HEK293T (cell line): ENCODE measurements at regions not wholly inside any gene's neighbourhood (a gene's known extent, or its start where the extent isn't known, plus 50 kb on each side); places are given as distances from the start of the nearest gene placed in this dataset.

ENCODE experiments used
- BHLHE40 ChIP-seq: fragments of 450-650 bp; IDR thresholded peaks from 2 replicates; pipeline ENCODE4 v1.6.1; 2016; ENCODE audit warnings: mild to moderate bottlenecking, moderate library complexity, borderline replicate concordance
- FOXM1 ChIP-seq: fragments of 450-650 bp; IDR thresholded peaks from 2 replicates; pipeline ENCODE4 v1.6.1; 2017; ENCODE audit warnings: mild to moderate bottlenecking, borderline replicate concordance
- L3MBTL2 ChIP-seq: fragments of 450-650 bp; conservative IDR thresholded peaks from 2 replicates; pipeline ENCODE4 v1.6.1; 2016; ENCODE audit warnings: mild to moderate bottlenecking
- TARDBP ChIP-seq: fragments of 450-650 bp; IDR thresholded peaks from 2 replicates; pipeline ENCODE4 v1.6.1; 2016

DNA sequence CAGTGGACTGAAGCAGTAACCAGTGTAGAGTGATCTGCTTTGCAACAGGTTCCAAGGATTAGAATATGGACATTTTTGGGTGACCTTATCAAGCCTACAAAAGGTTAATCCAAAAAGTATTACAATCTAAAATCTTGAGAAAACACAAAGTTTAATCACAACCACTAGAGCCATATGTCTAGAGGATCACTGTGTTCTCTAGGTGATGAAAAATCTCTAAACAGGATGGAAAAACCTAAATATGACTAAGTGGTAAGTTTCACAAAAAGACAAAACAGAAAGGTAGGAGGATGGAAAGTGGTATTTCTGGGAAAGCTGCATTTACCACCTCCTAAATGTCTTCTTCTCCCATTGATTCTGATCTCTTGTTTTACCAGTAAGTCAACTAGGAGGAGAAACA lies 411.1 kb upstream of the CXADR start:
- TF ChIP-seq TARDBP (no peak), FOXM1 (no peak), BHLHE40 (no peak), L3MBTL2 (no peak)
